Kidney (tissue), 13 donors: ENCODE measurements at regions not wholly inside any gene's neighbourhood (a gene's known extent, or its start where the extent isn't known, plus 50 kb on each side); places are given as distances from the start of the nearest gene placed in this dataset. TPM values are rescaled to one million over a fixed set of nuclear protein-coding genes. Genes with fewer than 3 reads are reported as not detected.
"Not testable (repeated sequence)": the region's sequence is repeated elsewhere in the genome, so short reads cannot be mapped to it uniquely, and the experiment has no call there.

ENCODE experiments used
- DNase-seq, 5 donors: peaks; one replicate each; pipeline ENCODE4 v3.0.0-alpha.2; 2013 to 2020
- FAIRE-seq: peaks from 2 replicates; lab custom pipeline; 2012; peaks lifted over from hg19 to GRCh38; lab: Jason Lieb, UNC
- H3K27ac ChIP-seq, 2 donors: one replicate each; pipeline ENCODE4 v1.7.0; 2013; ENCODE audit warnings: low read depth in 2 of 2, low read length in 2 of 2, inconsistent platforms in 1 of 2
- H3K27me3 ChIP-seq: one replicate; pipeline ENCODE4 v1.7.1; 2013; ENCODE audit warnings: low read length, inconsistent platforms; ENCODE audit not compliant: control insufficient read depth, insufficient read depth
- H3K36me3 ChIP-seq, 3 donors: one replicate each; pipeline versions ENCODE4 v1.7.0 to v1.7.1; 2013; ENCODE audit warnings: low read length in 3 of 3, control low read depth in 1 of 3, inconsistent platforms in 1 of 3; ENCODE audit not compliant: insufficient read depth in 3 of 3, control insufficient read depth in 2 of 3
- H3K4me1 ChIP-seq, 3 donors: one replicate each; pipeline versions ENCODE4 v1.7.0 to v1.7.1; 2013; ENCODE audit warnings: low read length in 3 of 3, inconsistent platforms in 1 of 3, low read depth in 1 of 3; ENCODE audit not compliant: control insufficient read depth in 2 of 3, insufficient read depth in 2 of 3
- H3K4me3 ChIP-seq, 3 donors: one replicate each; pipeline versions ENCODE4 v1.7.0 to v1.8.1; 2013; ENCODE audit warnings: low read length in 3 of 3, control low read depth in 1 of 3, inconsistent platforms in 1 of 3
- H3K9ac ChIP-seq, 3 donors: one replicate each; pipeline versions ENCODE4 v1.7.0 to v1.7.1; 2013; ENCODE audit warnings: low read length in 3 of 3, control low read depth in 1 of 3, inconsistent platforms in 1 of 3
- H3K9me3 ChIP-seq, 3 donors: one replicate each; pipeline versions ENCODE4 v1.7.0 to v1.7.1; 2013; ENCODE audit warnings: low read length in 3 of 3, control low read depth in 1 of 3, inconsistent platforms in 1 of 3; ENCODE audit not compliant: control insufficient read depth in 2 of 3, insufficient read depth in 1 of 3
- CTCF ChIP-seq: IDR thresholded peaks from 3 replicates; pipeline ENCODE4 v1.5.1; 2012; ENCODE audit warnings: mild to moderate bottlenecking, moderate library complexity, borderline replicate concordance; ENCODE audit not compliant: insufficient read depth; ENCODE audit errors: extremely low read depth
- intact Hi-C: fragments of 100-400 bp; cut with DNase I; formaldehyde crosslinking; loops from one replicate; pipeline ENCODE4 v1.11.1; 2022
- microRNA-seq: library from miRNA; unstranded; fragments of <30 nt; microRNA quantifications from one replicate; pipeline ENCODE4 v1.2.0, GENCODE V29; 2020
- donor health status: control.
- donor health status: control.
- donor health status: control.
- donor health status: control.
- donor health status: control.
- donor health status: DM: yes; HTN: yes; CAD: no.
- donor health status: Normal renal cell carcinoma (clear cell type).

- no peaks in the 10 kb centered on the region for H3K36me3 ChIP-seq
- intact Hi-C loops = no loop called here
- TF ChIP-seq CTCF = no peak
- FAIRE-seq (no peak), DNase-seq (peak in 1 of 5 donors; percentile 4)
- H3K27ac ChIP-seq = no peak overlapping the region
- H3K4me1 ChIP-seq = no peaks in the 10 kb centered on the region
- no peak overlapping the region for H3K4me3 ChIP-seq
- H3K9me3 ChIP-seq = no peaks in the 10 kb centered on the region
- H3K27me3 ChIP-seq = no peaks in the 10 kb centered on the region
- H3K9ac ChIP-seq = no peak overlapping the region
These were observed 88.6 kb upstream of the IL1RAPL1 start for GRCh38 chrX:28498658-28499057.

GRCh38 chrX:28502667-28503066, 84.6 kb upstream of the IL1RAPL1 start:
- DNase-seq, H3K9ac ChIP-seq, H3K27me3 ChIP-seq, H3K4me1 ChIP-seq, H3K9me3 ChIP-seq, H3K4me3 ChIP-seq, FAIRE-seq, H3K36me3 ChIP-seq, H3K27ac ChIP-seq, intact Hi-C loops: not testable (repeated sequence)

DNA sequence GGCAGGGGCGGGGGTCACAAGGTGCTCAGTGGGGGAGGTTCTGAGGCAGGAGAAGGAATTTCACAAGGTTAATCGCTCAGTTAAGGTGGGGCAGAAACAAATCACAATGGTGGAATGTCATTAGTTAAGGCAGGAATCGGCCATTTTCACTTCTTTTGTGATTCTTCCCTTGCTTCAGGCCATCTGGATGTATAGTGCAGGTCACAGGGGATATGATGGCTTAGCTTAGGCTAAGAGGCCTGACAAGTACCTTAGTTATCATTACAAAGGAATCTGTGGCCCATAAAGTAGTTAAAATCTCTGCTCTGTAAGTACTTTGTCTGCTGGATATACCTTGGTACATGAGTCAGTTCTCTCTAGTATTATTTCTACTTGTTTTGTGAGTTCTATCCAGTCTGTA, 79.6 kb upstream of the IL1RAPL1 start:
- H3K27ac ChIP-seq, intact Hi-C loops, H3K4me3 ChIP-seq, H3K4me1 ChIP-seq, H3K9me3 ChIP-seq, H3K27me3 ChIP-seq, H3K36me3 ChIP-seq, DNase-seq, H3K9ac ChIP-seq, FAIRE-seq: not testable (repeated sequence)

GRCh38 chrX:28520786-28521185, 66.5 kb upstream of the IL1RAPL1 start:
- intact Hi-C loops = no loop called here
- TF ChIP-seq CTCF = no peak
- Histone ChIP-seq H3K9me3 (no peaks in the 10 kb centered on the region), H3K4me1 (no peaks in the 10 kb centered on the region), H3K27me3 (no peaks in the 10 kb centered on the region), H3K9ac (no peak overlapping the region), H3K4me3 (no peak overlapping the region), H3K27ac (no peak overlapping the region), H3K36me3 (no peaks in the 10 kb centered on the region)
- no peak for FAIRE-seq
- no peak for DNase-seq

DNA sequence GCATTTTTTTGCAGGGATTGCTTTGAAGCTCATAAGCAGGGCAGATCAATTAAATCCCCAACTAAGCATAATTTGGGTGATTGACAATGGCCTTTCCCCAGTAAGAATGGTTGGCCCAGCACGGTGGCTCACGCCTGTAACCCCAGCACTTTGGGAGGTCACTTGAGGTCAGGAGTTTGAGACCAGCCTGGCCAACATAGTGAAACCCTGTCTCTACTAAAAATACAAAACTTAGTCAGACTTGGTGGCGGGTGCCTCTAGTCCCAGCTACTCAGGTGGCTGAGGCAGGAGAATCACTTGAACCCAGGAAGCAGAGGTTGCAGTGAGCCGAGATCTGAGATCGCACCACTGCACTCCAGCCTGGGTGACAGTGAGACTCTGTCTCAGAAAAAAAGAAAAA, 58.9 kb upstream of the IL1RAPL1 start:
- intact Hi-C loops, H3K27ac ChIP-seq, H3K4me1 ChIP-seq, H3K4me3 ChIP-seq, H3K9me3 ChIP-seq, FAIRE-seq, H3K36me3 ChIP-seq, DNase-seq, H3K27me3 ChIP-seq, H3K9ac ChIP-seq: not testable (repeated sequence)

Small RNAs in the stretch of these regions (microRNA-seq; reads per million reads assigned to microRNA genes)
- not detected for gene MIR6134
